H1 (cell line): ENCODE measurements at regions not wholly inside any gene's neighbourhood (a gene's known extent, or its start where the extent isn't known, plus 50 kb on each side); places are given as distances from the start of the nearest gene placed in this dataset.

Experiments
- CTCF ChIA-PET: fragments of 300-600 bp; sonication (Branson Sonifier 250); formaldehyde crosslinking; loops from one replicate; lab custom pipeline; 2021; ENCODE audit not compliant: partially characterized antibody; lab: Charles Lee
- POLR2A ChIA-PET: fragments of 300-600 bp; sonication (Branson Sonifier 250); formaldehyde crosslinking; loops from one replicate; lab custom pipeline; 2021; ENCODE audit warnings: inconsistent platforms; ENCODE audit not compliant: partially characterized antibody; lab: Charles Lee
- DNase-seq, 2 experiments: peaks; one replicate each; pipeline versions ENCODE4 v3.0.0 to v3.0.0-alpha.2; 2010 to 2022; ENCODE audit warnings: low spot score in 2 of 2, low read depth in 1 of 2, mixed read lengths in 1 of 2
- FAIRE-seq: peaks from 2 replicates; lab custom pipeline; 2011; peaks lifted over from hg19 to GRCh38; lab: Jason Lieb, UNC
- H2AFZ ChIP-seq: 2 replicates; pipeline ENCODE4 v1.8.1; 2012; ENCODE audit warnings: low read length, inconsistent platforms
- H2AK5ac ChIP-seq: 2 replicates; pipeline ENCODE4 v1.6.1; 2013; ENCODE audit warnings: low read depth, low read length
- H2BK120ac ChIP-seq: replicated peaks from 2 replicates; pipeline ENCODE3; 2013; ENCODE audit warnings: low read depth, low read length, inconsistent platforms
- H2BK12ac ChIP-seq: 2 replicates; pipeline ENCODE4 v1.6.1; 2013; ENCODE audit warnings: low read depth, low read length
- H2BK15ac ChIP-seq: 2 replicates; pipeline ENCODE4 v1.6.1; 2013; ENCODE audit warnings: low read length
- H2BK20ac ChIP-seq: 2 replicates; pipeline ENCODE4 v1.6.1; 2013; ENCODE audit warnings: low read length
- H2BK5ac ChIP-seq: 2 replicates; pipeline ENCODE4 v1.6.1; 2013; ENCODE audit warnings: low read depth, low read length
- H3K14ac ChIP-seq: 2 replicates; pipeline ENCODE4 v1.6.1; 2013; ENCODE audit warnings: inconsistent platforms; ENCODE audit not compliant: insufficient read length
- H3K18ac ChIP-seq: 2 replicates; pipeline ENCODE4 v1.6.1; 2013; ENCODE audit warnings: low read length; ENCODE audit errors: extremely low read depth
- H3K23ac ChIP-seq: 2 replicates; pipeline ENCODE4 v1.6.1; 2013; ENCODE audit warnings: inconsistent platforms; ENCODE audit not compliant: insufficient read length
- H3K23me2 ChIP-seq: 2 replicates; pipeline ENCODE4 v1.6.1; 2013; ENCODE audit warnings: low read depth, low read length
- H3K27ac ChIP-seq: 2 replicates; pipeline ENCODE4 v1.6.1; 2011; ENCODE audit warnings: low read depth, low read length, inconsistent platforms
- H3K27me3 ChIP-seq, 4 experiments: replicated peaks in 1 of 4; 1 replicate in 1 of 4; 2 replicates in 3 of 4; pipeline versions ENCODE4 v1.6.1 to v1.8.1; 2011 to 2013; ENCODE audit warnings: low read length in 3 of 4, mild to moderate bottlenecking in 3 of 4, inconsistent platforms in 2 of 4, mixed read lengths in 2 of 4, moderate library complexity in 1 of 4; ENCODE audit not compliant: control insufficient read depth in 3 of 4, insufficient read depth in 3 of 4; ENCODE audit errors: extremely low read depth in 1 of 4
- H3K36me3 ChIP-seq, 4 experiments: 2 replicates each; pipeline versions ENCODE4 v1.6.1 to v1.8.1; 2011 to 2013; ENCODE audit warnings: mild to moderate bottlenecking in 4 of 4, low read length in 3 of 4, moderate library complexity in 2 of 4, control low read depth in 1 of 4, inconsistent platforms in 1 of 4; ENCODE audit not compliant: insufficient read depth in 4 of 4, control insufficient read depth in 2 of 4
- H3K4ac ChIP-seq: replicated peaks from 2 replicates; pipeline ENCODE3; 2013; ENCODE audit warnings: low read length, low read depth, mixed read lengths, inconsistent platforms; ENCODE audit not compliant: insufficient read length
- H3K4me1 ChIP-seq, 4 experiments: replicated peaks in 1 of 4; 1 replicate in 1 of 4; 2 replicates in 3 of 4; pipeline versions ENCODE4 v1.6.1 to v1.8.1; 2011 to 2013; ENCODE audit warnings: low read length in 3 of 4, inconsistent platforms in 2 of 4, mixed read lengths in 1 of 4; ENCODE audit not compliant: insufficient read depth in 4 of 4, control insufficient read depth in 3 of 4
- H3K4me2 ChIP-seq, 2 experiments: 2 replicates each; pipeline versions ENCODE4 v1.6.1 to v1.8.1; 2011 to 2013; ENCODE audit warnings: low read depth in 2 of 2, low read length in 2 of 2, control low read depth in 1 of 2, inconsistent platforms in 1 of 2, mild to moderate bottlenecking in 1 of 2; ENCODE audit not compliant: insufficient read depth in 1 of 2
- H3K4me3 ChIP-seq, 4 experiments: fragments of 200-600, 300-600 bp in 1 of 4; sonication (generic), shearing (Covaris generic), sonication (Bioruptor Twin) in 1 of 4; 2 replicates each; pipeline versions ENCODE4 v1.5.1 to v1.8.1; 2011 to 2016; ENCODE audit warnings: low read length in 4 of 4, low read depth in 3 of 4, control low read depth in 2 of 4, inconsistent platforms in 2 of 4, mild to moderate bottlenecking in 2 of 4, mixed read lengths in 1 of 4, moderate library complexity in 1 of 4; ENCODE audit not compliant: insufficient read depth in 2 of 4; ENCODE audit errors: extremely low read depth in 1 of 4
- H3K56ac ChIP-seq: replicated peaks from 2 replicates; pipeline ENCODE3; 2013; ENCODE audit warnings: low read depth, mild to moderate bottlenecking, mixed read lengths, low read length, inconsistent platforms; ENCODE audit not compliant: insufficient read length
- H3K79me1 ChIP-seq: 2 replicates; pipeline ENCODE4 v1.6.1; 2013; ENCODE audit warnings: low read depth, low read length, control low read depth
- H3K79me2 ChIP-seq, 2 experiments: 2 replicates each; pipeline versions ENCODE4 v1.6.1 to v1.8.1; 2012 to 2013; ENCODE audit warnings: low read length in 2 of 2, mild to moderate bottlenecking in 2 of 2, inconsistent platforms in 1 of 2; ENCODE audit not compliant: insufficient read depth in 2 of 2, control insufficient read depth in 1 of 2
- H3K9ac ChIP-seq, 4 experiments: replicated peaks in 1 of 4; 1 replicate in 1 of 4; 2 replicates in 3 of 4; pipeline versions ENCODE4 v1.6.1 to v1.8.1; 2011 to 2013; ENCODE audit warnings: low read depth in 3 of 4, low read length in 3 of 4, control low read depth in 2 of 4, mild to moderate bottlenecking in 2 of 4, moderate library complexity in 2 of 4, inconsistent platforms in 1 of 4; ENCODE audit errors: extremely low read depth in 1 of 4
- H3K9me3 ChIP-seq, 2 experiments: 2 replicates each; pipeline versions ENCODE4 v1.6.1 to v1.8.1; 2012 to 2013; ENCODE audit warnings: mild to moderate bottlenecking in 2 of 2, moderate library complexity in 2 of 2, control low read depth in 1 of 2, inconsistent platforms in 1 of 2, low read depth in 1 of 2, low read length in 1 of 2, mixed read lengths in 1 of 2; ENCODE audit not compliant: insufficient read depth in 2 of 2
- H4K20me1 ChIP-seq, 2 experiments: replicated peaks in 1 of 2; 2 replicates each; pipeline versions ENCODE3 to v1.8.1; 2011 to 2013; ENCODE audit warnings: inconsistent platforms in 2 of 2, low read length in 2 of 2, mild to moderate bottlenecking in 1 of 2; ENCODE audit not compliant: insufficient read depth in 2 of 2, control insufficient read depth in 1 of 2
- H4K5ac ChIP-seq: 2 replicates; pipeline ENCODE4 v1.6.1; 2013; ENCODE audit warnings: low read length, low read depth, mixed read lengths, inconsistent platforms; ENCODE audit not compliant: insufficient read length
- H4K8ac ChIP-seq: 2 replicates; pipeline ENCODE4 v1.8.0; 2013; ENCODE audit warnings: mild to moderate bottlenecking, moderate library complexity, low read length, inconsistent platforms; ENCODE audit not compliant: insufficient read depth; ENCODE audit errors: extremely low read depth
- H4K91ac ChIP-seq: replicated peaks from 2 replicates; pipeline ENCODE3; 2013; ENCODE audit warnings: low read length, mixed read lengths, inconsistent platforms; ENCODE audit not compliant: insufficient read length
- CREB1 ChIP-seq: IDR thresholded peaks from 2 replicates; pipeline ENCODE4 v1.6.1; 2012; ENCODE audit warnings: inconsistent platforms
- CTBP2 ChIP-seq: IDR thresholded peaks from 2 replicates; pipeline ENCODE4 v1.7.0; 2011; ENCODE audit warnings: borderline replicate concordance, mild to moderate bottlenecking, moderate library complexity, mixed read lengths, low read length; ENCODE audit not compliant: insufficient read depth, insufficient read length
- RAD21 ChIP-seq, 2 experiments: IDR thresholded peaks in 1 of 2; conservative IDR thresholded peaks in 1 of 2; 2 replicates each; pipeline ENCODE4 v1.6.1; 2011; ENCODE audit warnings: low read depth in 2 of 2, low read length in 2 of 2, improper control_type of control experiment in 1 of 2, inconsistent platforms in 1 of 2, mild to moderate bottlenecking in 1 of 2, moderate library complexity in 1 of 2
- RFX5 ChIP-seq: IDR thresholded peaks from 2 replicates; pipeline ENCODE4 v1.6.1; 2011; ENCODE audit warnings: low read depth, low read length, improper control_type of control experiment, borderline replicate concordance
- SIX5 ChIP-seq: IDR thresholded peaks from 2 replicates; pipeline ENCODE4 v1.6.1; 2011; ENCODE audit warnings: mild to moderate bottlenecking, low read depth, low read length
- YY1 ChIP-seq: IDR thresholded peaks from 2 replicates; pipeline ENCODE4 v1.6.1; 2011; ENCODE audit warnings: low read depth, mild to moderate bottlenecking, low read length
- WGBS, 2 experiments: shearing (Covaris generic) in 1 of 2; methylation state at CpG; one replicate each; pipeline versions ENCODE4 v1.1.6 to v1.1.7; 2013 to 2015; ENCODE audit warnings: low lambda C conversion rate in 2 of 2, mixed read lengths in 2 of 2, inconsistent platforms in 1 of 2, low coverage in 1 of 2, missing lambda C conversion rate in 1 of 2; ENCODE audit not compliant: insufficient replicate concordance in 2 of 2, insufficient coverage in 1 of 2, insufficient read length in 1 of 2; ENCODE audit errors: extremely low coverage in 1 of 2, missing lambda C conversion rate in 1 of 2; 5-methylcytosine and 5-hydroxymethylcytosine counted together
- TF ChIP-seq, protein P1 (sequence below): IDR thresholded peaks from 2 replicates; pipeline ENCODE4 v1.6.1; 2011; ENCODE audit warnings: low read depth, mild to moderate bottlenecking, low read length; ENCODE audit not compliant: insufficient read depth
- TF ChIP-seq, protein P2 (sequence below): IDR thresholded peaks from 2 replicates; pipeline ENCODE4 v1.6.1; 2011; ENCODE audit warnings: low read length, improper control_type of control experiment

DNA sequence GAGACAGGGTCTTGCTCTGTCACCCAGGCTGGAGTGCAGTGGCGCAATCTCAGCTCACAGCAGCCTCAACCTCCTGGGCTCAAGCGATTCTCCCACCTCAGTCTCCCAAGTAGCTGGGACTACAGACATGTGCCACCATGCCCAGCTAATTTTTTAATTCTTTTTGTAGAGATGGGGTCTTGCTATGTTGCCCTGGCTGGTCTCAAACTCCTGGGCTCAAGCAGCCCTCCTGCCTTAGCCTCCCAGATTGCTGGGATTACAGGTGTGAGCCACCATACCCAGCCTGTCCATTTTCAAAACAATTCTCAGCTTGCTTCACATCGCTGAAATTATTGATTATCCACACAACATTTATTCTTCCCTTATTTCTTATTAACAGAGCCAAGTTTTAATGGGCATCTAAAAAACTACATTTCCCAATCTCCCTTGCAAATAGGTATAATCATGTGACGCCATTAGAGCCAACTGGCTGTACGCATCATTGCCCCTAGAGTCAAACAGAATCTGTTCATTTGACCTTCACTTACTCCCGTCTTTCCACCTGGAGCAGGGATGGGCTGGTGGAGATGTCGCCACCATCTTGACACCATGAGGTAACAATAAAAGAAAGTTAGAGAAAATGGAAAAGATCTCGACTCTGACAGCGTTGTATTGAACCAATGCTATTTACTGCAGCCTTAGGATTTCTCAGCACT, 148.0 kb upstream of the FOXF1 start:
- POLR2A ChIA-PET = no interaction called here

More for the DNA sequence above, 148.0 kb upstream of the FOXF1 start:
- Histone ChIP-seq H2BK5ac (no peak overlapping the region), H2AK5ac (no peak overlapping the region), H2AFZ (no peak overlapping the region), H3K27me3 (no peaks in the 10 kb centered on the region), H2BK20ac (no peak overlapping the region), H3K23me2 (no peaks in the 10 kb centered on the region), H3K79me1 (no peaks in the 10 kb centered on the region), H3K18ac (no peak overlapping the region), H3K9me3 (no peaks in the 10 kb centered on the region), H4K8ac (no peak overlapping the region), H3K9ac (no peak overlapping the region), H3K36me3 (no peaks in the 10 kb centered on the region), H3K56ac (no peak overlapping the region), H3K14ac (no peak overlapping the region), H4K91ac (no peak overlapping the region), H3K4me2 (no peak overlapping the region), H2BK15ac (no peak overlapping the region), H3K79me2 (no peaks in the 10 kb centered on the region), H4K5ac (no peak overlapping the region), H2BK12ac (no peak overlapping the region), H3K4ac (no peak overlapping the region), H4K20me1 (no peaks in the 10 kb centered on the region), H3K27ac (no peak overlapping the region), H2BK120ac (no peak overlapping the region), H3K4me1 (peaks cover 0 to 23% (median 3%) of the 10 kb centered on the region in 4 experiments; a peak in 4 of 7 replicates), H3K23ac (no peak overlapping the region), H3K4me3 (no peak overlapping the region)
- CTCF ChIA-PET = interaction anchor here (1.2 kb wide), 1 partner anchor 22 kb away, joined by 6 read pairs; no protein-coding TSS in a partner anchor
- WGBS, 2 experiments = 89 to 100% methylated on average over 1 to 9 of the region's 9 CpGs
- DNase-seq (no peak), FAIRE-seq (no peak)
- TF ChIP-seq, protein P1, sequence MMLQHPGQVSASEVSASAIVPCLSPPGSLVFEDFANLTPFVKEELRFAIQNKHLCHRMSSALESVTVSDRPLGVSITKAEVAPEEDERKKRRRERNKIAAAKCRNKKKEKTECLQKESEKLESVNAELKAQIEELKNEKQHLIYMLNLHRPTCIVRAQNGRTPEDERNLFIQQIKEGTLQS = peak; percentile 60
- TF ChIP-seq CREB1 (peak; percentile 24; the same call in 1 of the 2 replicates), RFX5 (no peak), YY1 (0 out of 2 replicates have a peak, but pooled peaks have one; percentile 20), CTBP2 (no peak), SIX5 (peak; percentile 60), RAD21 (IDR thresholded peaks at IDR 0.05 in 1 of 2, conservative IDR thresholded peaks at IDR 0.05 in 1 of 2; ENCODE audit: low read depth in 2 of 2, low read length in 2 of 2) (no peak)
- TF ChIP-seq, protein P2, sequence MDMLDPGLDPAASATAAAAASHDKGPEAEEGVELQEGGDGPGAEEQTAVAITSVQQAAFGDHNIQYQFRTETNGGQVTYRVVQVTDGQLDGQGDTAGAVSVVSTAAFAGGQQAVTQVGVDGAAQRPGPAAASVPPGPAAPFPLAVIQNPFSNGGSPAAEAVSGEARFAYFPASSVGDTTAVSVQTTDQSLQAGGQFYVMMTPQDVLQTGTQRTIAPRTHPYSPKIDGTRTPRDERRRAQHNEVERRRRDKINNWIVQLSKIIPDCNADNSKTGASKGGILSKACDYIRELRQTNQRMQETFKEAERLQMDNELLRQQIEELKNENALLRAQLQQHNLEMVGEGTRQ = peak; percentile 76
